Right lobe of liver (tissue), 4 donors: ENCODE measurements at regions not wholly inside any gene's neighbourhood (a gene's known extent, or its start where the extent isn't known, plus 50 kb on each side); places are given as distances from the start of the nearest gene placed in this dataset.

ENCODE experiments used
- POLR2A ChIP-seq: fragments of 450-650 bp; IDR thresholded peaks from one replicate; pipeline ENCODE4 v1.6.1; 2017; ENCODE audit warnings: antibody characterized with exemption, mild to moderate bottlenecking
- TF ChIP-seq, protein P1 (sequence below), 4 donors: fragments of 200-600 bp in 3 of 4; fragments of 450-650 bp in 1 of 4; IDR thresholded peaks; one replicate each; pipeline versions ENCODE4 v1.5.1 to v1.8.0; 2016 to 2022; ENCODE audit warnings: antibody characterized with exemption in 4 of 4, mild to moderate bottlenecking in 2 of 4
- donor health status: DM: no; HTN: no; CAD: no.
- donor health status: DM: no; HTN: no; CAD: no.
- donor health status: DM: no; HTN: yes; CAD: no.

DNA sequence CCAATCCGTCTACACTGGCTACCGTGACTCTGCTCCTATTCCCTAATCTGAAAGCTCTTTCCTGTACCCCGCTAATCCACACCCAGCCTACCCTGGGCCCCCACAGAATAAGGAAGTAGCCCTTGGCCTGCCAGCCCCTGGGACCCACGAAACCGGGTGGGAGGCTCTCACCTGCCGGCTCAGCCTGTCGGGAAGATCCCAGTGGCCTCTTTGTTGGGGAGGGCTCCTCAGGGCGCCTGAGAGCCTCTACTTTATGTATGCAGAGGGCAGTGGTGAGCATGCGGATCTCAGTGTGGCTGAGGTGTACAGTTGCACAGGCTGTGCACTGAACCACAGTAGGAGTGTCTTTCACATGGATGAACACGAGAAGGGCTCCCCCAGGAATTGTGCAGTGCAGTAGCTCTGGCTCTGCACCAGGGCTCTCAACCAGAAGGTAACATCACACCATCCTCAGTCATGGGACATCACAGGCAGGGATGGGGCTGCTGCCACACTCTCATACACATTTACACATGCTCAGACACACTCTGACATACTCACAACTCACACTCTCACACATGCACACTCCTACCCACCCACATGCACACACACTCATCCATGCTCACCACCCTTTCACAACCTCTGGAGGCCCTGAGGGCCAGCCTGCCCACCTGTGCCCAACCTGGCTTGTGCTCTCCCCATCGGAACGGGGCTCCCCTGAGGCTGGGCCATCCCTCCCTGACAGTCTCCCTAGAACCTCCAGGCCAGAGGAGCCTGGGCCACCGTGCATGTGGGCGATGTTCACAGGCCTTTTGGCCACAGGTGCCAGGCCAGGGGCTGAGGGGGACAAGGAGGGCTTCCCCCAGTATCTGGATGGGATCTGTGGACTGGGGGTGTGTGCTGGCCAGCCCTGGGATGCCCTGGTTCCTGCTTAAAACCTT is 135.0 kb downstream of the URI1 start:
- TF ChIP-seq, protein P1, sequence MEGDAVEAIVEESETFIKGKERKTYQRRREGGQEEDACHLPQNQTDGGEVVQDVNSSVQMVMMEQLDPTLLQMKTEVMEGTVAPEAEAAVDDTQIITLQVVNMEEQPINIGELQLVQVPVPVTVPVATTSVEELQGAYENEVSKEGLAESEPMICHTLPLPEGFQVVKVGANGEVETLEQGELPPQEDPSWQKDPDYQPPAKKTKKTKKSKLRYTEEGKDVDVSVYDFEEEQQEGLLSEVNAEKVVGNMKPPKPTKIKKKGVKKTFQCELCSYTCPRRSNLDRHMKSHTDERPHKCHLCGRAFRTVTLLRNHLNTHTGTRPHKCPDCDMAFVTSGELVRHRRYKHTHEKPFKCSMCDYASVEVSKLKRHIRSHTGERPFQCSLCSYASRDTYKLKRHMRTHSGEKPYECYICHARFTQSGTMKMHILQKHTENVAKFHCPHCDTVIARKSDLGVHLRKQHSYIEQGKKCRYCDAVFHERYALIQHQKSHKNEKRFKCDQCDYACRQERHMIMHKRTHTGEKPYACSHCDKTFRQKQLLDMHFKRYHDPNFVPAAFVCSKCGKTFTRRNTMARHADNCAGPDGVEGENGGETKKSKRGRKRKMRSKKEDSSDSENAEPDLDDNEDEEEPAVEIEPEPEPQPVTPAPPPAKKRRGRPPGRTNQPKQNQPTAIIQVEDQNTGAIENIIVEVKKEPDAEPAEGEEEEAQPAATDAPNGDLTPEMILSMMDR (IDR thresholded peaks at IDR 0.05), result no peak
- TF ChIP-seq POLR2A, result no peak
